ENCODE measurements at regions not wholly inside any gene's neighbourhood (a gene's known extent, or its start where the extent isn't known, plus 50 kb on each side); places are given as distances from the start of the nearest gene placed in this dataset.

GRCh38 chr11:134785059-134785458 is 373.0 kb upstream of the B3GAT1 start:
- DNase-seq (ENCODE audit: low read depth in 1 of 2, low spot score in 2 of 2) (no peak), FAIRE-seq (no peak)
- H3K4me2 ChIP-seq (ENCODE audit: insufficient read depth in 1 of 2, low read depth in 2 of 2, low read length in 2 of 2) = no peak overlapping the region
- no peak overlapping the region for H4K91ac ChIP-seq (replicated peaks; ENCODE audit: insufficient read length, low read length)
- H2BK12ac ChIP-seq (ENCODE audit: low read depth, low read length) = no peak overlapping the region
- H3K27ac ChIP-seq (ENCODE audit: low read depth, low read length) = no peak overlapping the region
- H3K23ac ChIP-seq (ENCODE audit: insufficient read length) = no peak overlapping the region
- TF ChIP-seq CTBP2 (IDR thresholded peaks at IDR 0.05; ENCODE audit: borderline replicate concordance, insufficient read depth, insufficient read length, low read length) = no peak
- no peak for TF ChIP-seq POLR2A (IDR thresholded peaks at IDR 0.05; ENCODE audit: control extremely low read depth in 1 of 2, low read depth in 2 of 2, low read length in 2 of 2)
- no peak for TF ChIP-seq RXRA (IDR thresholded peaks at IDR 0.05; ENCODE audit: insufficient read depth, low read depth, low read length)
- no peak for TF ChIP-seq ASH2L (IDR thresholded peaks at IDR 0.05; ENCODE audit: low read length)
- no peak for TF ChIP-seq ZNF274 (IDR thresholded peaks at IDR 0.05; ENCODE audit: borderline replicate concordance, extremely low read depth, low read length)
- no peak for TF ChIP-seq RNF2 (IDR thresholded peaks at IDR 0.05; ENCODE audit: borderline replicate concordance, low read depth, low read length, missing control alignments, poor library complexity, severe bottlenecking)
- H2AK5ac ChIP-seq (ENCODE audit: low read depth, low read length) = no peak overlapping the region
- H3K27me3 ChIP-seq (replicated peaks in 1 of 4; ENCODE audit: control insufficient read depth in 3 of 4, extremely low read depth in 1 of 4, insufficient read depth in 3 of 4, low read length in 3 of 4) = no peaks in the 10 kb centered on the region
- H3K56ac ChIP-seq (replicated peaks; ENCODE audit: insufficient read length, low read depth, low read length) = no peak overlapping the region
- H3K4ac ChIP-seq (replicated peaks; ENCODE audit: insufficient read length, low read depth, low read length) = no peak overlapping the region
- 96% methylated on average over 5 of the region's 5 CpGs; no CpG with 5 or more reads in 1 of the 2 experiments for WGBS, 2 experiments (ENCODE audit: extremely low coverage in 1 of 2, insufficient coverage in 1 of 2, insufficient read length in 1 of 2, insufficient replicate concordance in 2 of 2, low coverage in 1 of 2, low lambda C conversion rate in 2 of 2, missing lambda C conversion rate in 1 of 2)
- H3K79me1 ChIP-seq (ENCODE audit: low read depth, low read length) = no peaks in the 10 kb centered on the region
- no peak overlapping the region for H2BK20ac ChIP-seq (ENCODE audit: low read length)
- H4K20me1 ChIP-seq (replicated peaks in 1 of 2; ENCODE audit: control insufficient read depth in 1 of 2, insufficient read depth in 2 of 2, low read length in 2 of 2) = no peaks in the 10 kb centered on the region
- no peaks in the 10 kb centered on the region for H3K36me3 ChIP-seq (ENCODE audit: control insufficient read depth in 2 of 4, insufficient read depth in 4 of 4, low read length in 3 of 4)
- H3K18ac ChIP-seq (ENCODE audit: extremely low read depth, low read length) = no peak overlapping the region
- H4K5ac ChIP-seq (ENCODE audit: insufficient read length, low read depth, low read length) = no peak overlapping the region
- H2AFZ ChIP-seq (ENCODE audit: low read length) = no peak overlapping the region
- H2BK5ac ChIP-seq (ENCODE audit: low read depth, low read length) = no peak overlapping the region
- no peak overlapping the region; the same call in 1 of the 2 replicates for H4K8ac ChIP-seq (ENCODE audit: extremely low read depth, insufficient read depth, low read length)
- H2BK15ac ChIP-seq (ENCODE audit: low read length) = no peak overlapping the region
- no peak overlapping the region for H2BK120ac ChIP-seq (replicated peaks; ENCODE audit: low read depth, low read length)
- no peak overlapping the region for H3K4me3 ChIP-seq (ENCODE audit: extremely low read depth in 1 of 4, insufficient read depth in 2 of 4, low read depth in 3 of 4, low read length in 4 of 4)
- no peak overlapping the region for H3K14ac ChIP-seq (ENCODE audit: insufficient read length)
- no peak overlapping the region for H3K9ac ChIP-seq (replicated peaks in 1 of 4; ENCODE audit: extremely low read depth in 1 of 4, low read depth in 3 of 4, low read length in 3 of 4)
- no peaks in the 10 kb centered on the region for H3K79me2 ChIP-seq (ENCODE audit: control insufficient read depth in 1 of 2, insufficient read depth in 2 of 2, low read length in 2 of 2)
- CTCF ChIA-PET (ENCODE audit: partially characterized antibody) = interaction anchor here (1.0 kb wide), 1 partner anchor 9 kb away, joined by 3 read pairs; no protein-coding TSS in a partner anchor
- H3K23me2 ChIP-seq (ENCODE audit: low read depth, low read length) = no peaks in the 10 kb centered on the region
- no peaks in the 10 kb centered on the region for H3K4me1 ChIP-seq (replicated peaks in 1 of 4; ENCODE audit: control insufficient read depth in 3 of 4, insufficient read depth in 4 of 4, low read length in 3 of 4)
- no peaks in the 10 kb centered on the region for H3K9me3 ChIP-seq (ENCODE audit: insufficient read depth in 2 of 2, low read depth in 1 of 2, low read length in 1 of 2)
- POLR2A ChIA-PET (ENCODE audit: partially characterized antibody) = no interaction called here
